ENCODE measurements at regions not wholly inside any gene's neighbourhood (a gene's known extent, or its start where the extent isn't known, plus 50 kb on each side); places are given as distances from the start of the nearest gene placed in this dataset.

- peak; percentile 16 for DNase-seq
Measured at GRCh38 chr19:28427376-28428083, 785.4 kb downstream of the UQCRFS1 start.

DNA sequence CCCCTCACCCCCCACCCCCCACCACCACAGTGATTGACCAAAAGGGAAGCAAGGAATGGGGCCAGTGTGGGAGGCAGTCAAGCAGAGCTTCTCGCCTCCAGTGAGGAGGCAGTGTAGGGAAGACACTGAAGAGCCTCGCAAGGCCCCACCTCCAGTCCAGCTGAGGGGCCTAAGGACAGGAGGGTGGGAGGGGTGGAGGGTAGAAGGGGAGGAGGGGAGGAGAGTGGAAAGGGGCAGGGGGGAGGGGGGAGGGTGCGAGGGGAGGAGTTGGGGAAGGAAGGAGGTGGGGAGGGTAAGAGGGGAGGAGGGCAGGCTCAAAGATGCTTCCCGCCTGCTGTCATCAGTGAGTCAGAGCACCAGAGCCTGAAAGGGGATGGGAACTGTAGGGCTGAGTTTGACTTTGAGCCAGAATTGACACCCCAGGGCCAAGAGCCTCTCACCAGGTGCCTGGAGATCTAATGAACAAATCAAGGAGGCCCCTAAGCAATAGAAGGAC is 786.2 kb downstream of the UQCRFS1 start:
- DNase-seq, result peak; percentile 76

GRCh38 chr19:28426110-28426729 is 786.7 kb downstream of the UQCRFS1 start:
- no peak for DNase-seq

- peak; percentile 30 for DNase-seq
Measured at GRCh38 chr19:28425046-28425931, 787.7 kb downstream of the UQCRFS1 start.

GRCh38 chr19:28424662-28425045 is 788.3 kb downstream of the UQCRFS1 start:
- DNase-seq, result no peak

- no peak for DNase-seq
Measured at GRCh38 chr19:28424077-28424476, 788.9 kb downstream of the UQCRFS1 start.

DNA sequence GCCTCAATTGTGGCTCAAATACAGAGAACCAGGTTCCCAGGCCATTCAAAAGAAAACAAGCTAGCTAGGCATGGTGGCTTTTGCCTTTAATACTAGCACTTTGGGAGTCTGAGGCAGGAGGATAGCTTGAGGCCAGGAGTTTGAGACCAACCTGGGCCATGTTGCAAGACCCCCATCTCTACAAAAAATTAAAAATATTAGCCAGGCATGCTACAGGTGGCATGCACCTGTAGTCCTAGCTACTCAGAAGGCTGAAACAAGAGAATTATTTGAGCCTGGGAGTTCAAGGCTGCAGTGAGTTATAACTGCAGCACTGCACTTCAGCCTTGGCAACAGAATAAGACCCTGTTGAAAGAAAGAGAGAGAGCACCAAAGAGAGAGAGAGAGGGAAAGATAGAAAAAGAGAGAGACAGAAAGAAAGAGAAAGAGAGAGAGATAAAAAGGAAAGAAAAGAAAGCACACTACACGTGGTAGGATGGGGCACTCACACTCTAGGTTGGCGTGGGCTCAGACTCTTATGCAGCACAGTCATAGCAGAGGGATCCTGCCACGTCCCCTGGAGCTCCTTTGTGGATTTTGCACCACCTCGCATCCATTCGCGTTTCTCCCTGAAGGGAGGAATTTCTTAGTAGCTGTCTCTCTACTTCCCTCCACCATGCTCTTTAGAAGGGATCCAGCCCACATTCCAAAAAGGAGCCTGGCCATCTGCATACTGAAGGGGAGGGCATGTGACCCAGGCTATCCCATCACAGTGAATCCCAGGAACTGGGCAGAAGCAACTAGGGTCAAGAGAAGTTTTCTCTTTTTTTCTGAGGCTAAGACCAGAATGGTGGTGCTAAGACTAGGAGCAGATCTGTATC is 789.9 kb downstream of the UQCRFS1 start:
- DNase-seq, result no peak

GRCh38 chr19:28422046-28422445 is 790.9 kb downstream of the UQCRFS1 start:
- no peak for DNase-seq

DNA sequence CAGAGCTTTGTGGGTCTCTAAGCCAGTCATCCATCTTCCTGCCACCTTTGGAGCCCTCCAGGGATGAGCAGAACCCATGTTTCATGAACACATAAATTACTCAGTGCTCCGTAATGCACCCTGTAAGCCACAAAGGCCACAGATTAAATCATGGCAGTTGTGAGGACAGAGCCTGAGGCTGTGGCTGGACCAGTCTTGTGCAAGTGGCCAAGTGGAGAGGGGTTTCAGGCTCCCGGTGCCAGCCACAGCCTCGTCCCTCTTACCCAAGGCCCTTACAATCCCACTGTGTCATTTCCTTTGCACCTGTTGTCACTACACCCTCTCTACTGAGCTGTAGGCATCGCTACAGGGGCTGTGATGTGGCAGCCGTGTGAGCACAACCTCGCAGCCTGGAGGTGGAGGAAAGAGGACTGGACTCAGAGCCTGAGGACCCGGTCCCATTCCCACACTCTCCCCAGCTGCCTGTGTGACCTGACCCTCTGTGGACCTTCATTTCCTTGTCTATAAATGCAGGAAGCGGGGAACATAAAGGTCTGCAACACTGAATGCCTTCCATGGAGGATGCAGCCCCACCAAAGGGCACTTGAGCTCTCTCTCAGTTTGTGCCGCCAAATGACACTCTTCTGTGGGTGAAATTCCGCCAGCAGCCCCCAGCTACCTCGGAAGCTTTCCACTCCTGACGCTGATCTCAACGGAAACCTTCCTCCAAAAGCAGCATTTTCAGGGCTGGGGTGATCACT is 792.0 kb downstream of the UQCRFS1 start:
- DNase-seq, result no peak

GRCh38 chr19:28419312-28419711 is 793.6 kb downstream of the UQCRFS1 start:
- DNase-seq, result no peak

DNA sequence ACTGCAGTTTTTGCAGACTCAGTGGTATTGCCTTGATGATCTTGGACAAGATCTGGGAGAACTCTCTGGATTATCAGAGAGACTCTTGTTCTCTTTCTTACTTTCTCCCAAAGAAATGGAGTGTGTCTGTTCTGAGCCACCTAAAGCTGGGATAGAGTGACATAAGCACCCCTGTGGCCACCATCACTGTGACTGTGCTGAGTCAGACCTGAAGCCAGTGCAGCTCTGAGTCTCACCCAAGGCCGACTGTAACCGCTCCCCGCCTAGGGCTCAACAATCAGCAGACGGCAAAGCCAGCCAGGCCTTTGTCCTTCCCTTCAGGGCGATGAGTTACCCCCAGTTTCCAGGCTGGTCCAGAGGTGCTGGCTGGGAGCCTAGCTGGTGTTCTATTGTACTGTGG is 795.6 kb downstream of the UQCRFS1 start:
- no peak for DNase-seq

GRCh38 chr19:28416245-28416644 is 796.7 kb downstream of the UQCRFS1 start:
- no peak for DNase-seq

GRCh38 chr19:28414748-28415147 is 798.2 kb downstream of the UQCRFS1 start:
- DNase-seq, result no peak

- no peak for DNase-seq
Measured at GRCh38 chr19:28409859-28410258, 803.1 kb downstream of the UQCRFS1 start.

DNA sequence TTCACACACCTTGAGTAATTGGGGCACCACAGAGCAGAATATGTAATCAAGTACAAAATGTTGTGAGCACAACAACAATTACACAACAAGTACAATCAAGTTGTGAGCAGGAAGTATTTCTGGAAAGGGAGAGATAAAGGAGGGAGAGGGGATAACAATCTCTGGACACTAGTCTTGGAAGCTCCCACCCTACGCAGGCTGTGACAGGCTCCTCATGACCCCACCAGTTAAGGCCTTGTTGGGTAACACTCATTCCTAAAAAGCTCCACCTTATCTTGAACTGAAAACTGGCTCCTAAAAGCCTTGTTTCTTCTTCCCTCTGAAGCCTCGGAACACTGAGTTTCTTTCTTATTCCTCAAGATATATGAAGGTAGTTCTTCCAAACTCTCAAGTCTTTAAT is 806.0 kb downstream of the UQCRFS1 start:
- no peak for DNase-seq

GRCh38 chr19:28405346-28405742 is 807.6 kb downstream of the UQCRFS1 start:
- DNase-seq, result no peak

DNA sequence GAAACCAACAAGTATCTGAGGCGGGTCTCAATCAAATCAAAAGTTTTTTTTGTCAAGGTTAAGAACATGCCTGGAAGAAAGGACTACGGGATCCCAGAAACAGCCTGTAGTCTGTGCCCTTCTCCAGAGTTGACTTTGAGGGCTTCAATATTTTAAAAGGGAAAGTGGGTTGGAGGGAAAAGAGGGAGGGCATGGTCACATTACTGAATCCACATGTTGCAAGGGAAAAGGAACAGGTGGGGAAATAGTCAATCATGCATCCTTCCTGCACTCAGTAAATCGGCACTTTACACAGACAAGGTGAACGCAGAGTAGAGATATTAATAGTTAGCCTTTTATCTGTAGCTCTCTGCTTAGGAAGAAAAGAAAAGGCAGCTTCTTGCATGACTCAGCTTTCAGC is 808.5 kb downstream of the UQCRFS1 start:
- no peak for DNase-seq

- no peak for DNase-seq
Measured at GRCh38 chr19:28403690-28404089, 809.3 kb downstream of the UQCRFS1 start.

GRCh38 chr19:28402701-28403290 is 810.2 kb downstream of the UQCRFS1 start:
- no peak for DNase-seq

DNA sequence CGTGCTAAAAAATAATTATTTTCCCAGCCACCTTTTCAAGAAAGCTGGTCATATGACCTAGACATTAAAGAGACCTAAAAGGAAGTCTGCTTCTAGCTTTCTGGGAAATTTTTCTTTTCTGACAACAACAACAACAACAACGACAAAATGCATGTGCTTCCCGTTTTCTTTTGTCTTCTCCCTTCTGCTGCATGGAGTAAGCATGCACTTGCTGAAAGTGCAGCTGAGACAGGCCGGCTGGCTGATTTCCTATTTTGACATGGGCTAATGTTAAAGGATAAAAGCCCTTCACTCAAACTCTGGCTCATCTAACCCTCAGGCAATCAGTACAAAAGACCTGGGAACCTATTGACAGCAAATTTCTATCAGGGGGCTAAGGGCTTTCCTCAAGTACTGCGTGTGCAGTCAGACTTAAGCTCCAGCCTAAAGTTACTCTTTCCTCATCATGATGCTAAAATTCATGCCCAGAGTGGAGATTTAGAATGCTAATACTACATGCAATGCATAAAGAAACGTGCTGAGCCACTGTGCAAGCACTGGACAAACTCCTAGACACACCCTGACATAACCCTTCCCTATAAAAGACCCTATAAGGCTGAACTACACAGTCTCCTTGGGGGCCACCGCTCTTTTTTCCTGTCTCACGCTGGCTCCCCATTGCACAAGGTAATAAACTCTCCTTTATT is 811.1 kb downstream of the UQCRFS1 start:
- DNase-seq, result no peak

Data from fibroblast of skin of abdomen (primary cell).